K562 (cell line): ENCODE measurements at regions not wholly inside any gene's neighbourhood (a gene's known extent, or its start where the extent isn't known, plus 50 kb on each side); places are given as distances from the start of the nearest gene placed in this dataset.

ENCODE experiments used
- ATAC-seq: fragments of 200-7000 bp; cut with Tn5 transposase; 3 replicates; pipeline ENCODE4 v1.9.1; 2020; ENCODE audit warnings: moderate library complexity
- BruUV-seq: library from RNA; stranded (reverse); fragments of 400-500 nt; replicated peaks from 2 replicates; lab custom pipeline; 2021; lab: Mats Ljungman, UMichigan
- CTCF ChIA-PET: fragments of 300-600 bp; formaldehyde crosslinking; extraction: SDS; loops from one replicate; lab custom pipeline; 2021; ENCODE audit warnings: low intra/inter-chr PET ratio; lab: Yijun Ruan, JAX
- POLR2A ChIA-PET: fragments of 300-600, 350-650 bp; sonication (Branson Sonifier 250); formaldehyde crosslinking; extraction: SDS; loops from one replicate; lab custom pipeline; 2021; ENCODE audit warnings: antibody characterized with exemption, inconsistent platforms; lab: Yijun Ruan, JAX
- DNase-seq, 4 experiments: peaks; one replicate each; pipeline versions ENCODE4 v3.0.0 to v3.0.0-alpha.2; 2011 to 2018; ENCODE audit warnings: low spot score in 3 of 4, mixed read lengths in 3 of 4; ENCODE audit errors: extremely low read depth in 1 of 4
- FAIRE-seq: peaks from 2 replicates; lab custom pipeline; 2011; peaks lifted over from hg19 to GRCh38; lab: Jason Lieb, UNC
- H2AFZ ChIP-seq: 2 replicates; pipeline ENCODE4 v1.6.0; 2011; ENCODE audit warnings: low read depth, low read length, control low read depth, inconsistent platforms
- H3K27ac ChIP-seq: fragments of 200-600 bp; 3 replicates; pipeline ENCODE4 v1.8.0; 2011; ENCODE audit warnings: low read depth, mild to moderate bottlenecking, control low read depth, inconsistent platforms, low read length, moderate library complexity, mixed read lengths; ENCODE audit errors: extremely low read depth
- H3K27me3 ChIP-seq, 2 experiments: fragments of 300-600 bp in 1 of 2; 2 replicates in 1 of 2; 3 replicates in 1 of 2; pipeline versions ENCODE4 v1.6.0 to v1.8.0; 2011; ENCODE audit warnings: inconsistent platforms in 2 of 2, low read length in 2 of 2, mild to moderate bottlenecking in 1 of 2, mixed read lengths in 1 of 2, moderate library complexity in 1 of 2; ENCODE audit not compliant: control insufficient read depth in 2 of 2, insufficient read depth in 2 of 2
- H3K36me3 ChIP-seq: fragments of 300-600 bp; 3 replicates; pipeline ENCODE4 v1.8.0; 2011; ENCODE audit warnings: mild to moderate bottlenecking, low read length, inconsistent platforms; ENCODE audit not compliant: control insufficient read depth, insufficient read depth
- H3K4me1 ChIP-seq, 2 experiments: fragments of 200-600 bp in 1 of 2; replicated peaks in 1 of 2; 2 replicates in 1 of 2; 3 replicates in 1 of 2; pipeline versions ENCODE4 v1.5.1 to v1.8.0; 2011; ENCODE audit warnings: inconsistent platforms in 2 of 2, low read length in 2 of 2, mild to moderate bottlenecking in 1 of 2, mixed read lengths in 1 of 2, moderate library complexity in 1 of 2; ENCODE audit not compliant: control insufficient read depth in 2 of 2, insufficient read depth in 2 of 2
- H3K4me2 ChIP-seq: 2 replicates; pipeline ENCODE4 v1.6.1; 2011; ENCODE audit warnings: low read length, control low read depth, inconsistent platforms, mixed read lengths; ENCODE audit not compliant: insufficient read depth
- H3K4me3 ChIP-seq: fragments of 200-600 bp; sonication (generic), shearing (Covaris generic); 2 replicates; pipeline ENCODE4 v1.5.1; 2016; ENCODE audit warnings: control low read depth, inconsistent platforms
- H3K79me2 ChIP-seq: fragments of 200-600 bp; 3 replicates; pipeline ENCODE4 v1.8.0; 2011; ENCODE audit warnings: low read length, inconsistent platforms; ENCODE audit not compliant: control insufficient read depth, insufficient read depth
- H3K9ac ChIP-seq, 2 experiments: 2 replicates each; pipeline versions ENCODE4 v1.6.0 to v1.6.1; 2011; ENCODE audit warnings: low read depth in 2 of 2, low read length in 2 of 2, control low read depth in 1 of 2, inconsistent platforms in 1 of 2, mild to moderate bottlenecking in 1 of 2, mixed read lengths in 1 of 2; ENCODE audit not compliant: insufficient read depth in 1 of 2
- H3K9me1 ChIP-seq: one replicate; pipeline ENCODE4 v1.6.0; 2011; ENCODE audit warnings: inconsistent platforms, mild to moderate bottlenecking, low read length, moderate library complexity; ENCODE audit not compliant: control insufficient read depth, insufficient read depth
- H3K9me3 ChIP-seq: replicated peaks from 2 replicates; pipeline ENCODE4 v1.5.1; 2011; ENCODE audit warnings: low read depth, low read length, inconsistent platforms; ENCODE audit not compliant: control insufficient read depth, insufficient read depth
- H4K20me1 ChIP-seq: replicated peaks from 2 replicates; pipeline ENCODE4 v1.6.1; 2011; ENCODE audit warnings: low read length, inconsistent platforms, mixed read lengths; ENCODE audit not compliant: control insufficient read depth, insufficient read depth
- JUN ChIP-seq, 2 experiments: sonication (generic) in 1 of 2; formaldehyde crosslinking in 1 of 2; IDR thresholded peaks; 2 replicates each; pipeline versions ENCODE4 v1.6.1 to v1.8.0; 2012 to 2022; ENCODE audit warnings: borderline replicate concordance in 2 of 2, mild to moderate bottlenecking in 2 of 2, improper control_type of control experiment in 1 of 2, low read depth in 1 of 2, low read length in 1 of 2, missing genetic modification reagents in 1 of 2
- TBP ChIP-seq: optimal IDR thresholded peaks from 2 replicates; pipeline ENCODE3; 2011; ENCODE audit warnings: low read depth, low read length, improper control_type of control experiment
- ZNF133 ChIP-seq: fragments of 250-450 bp; sonication (Bioruptor Pico); IDR thresholded peaks from 2 replicates; pipeline ENCODE4 v1.4.0; 2020; ENCODE audit warnings: mild to moderate bottlenecking
- WGBS: fragments of 100-300 bp; shearing (Covaris generic); methylation state at CpG from one replicate; pipeline ENCODE4 v1.1.6; 2016; ENCODE audit warnings: low coverage, mixed read lengths; ENCODE audit not compliant: insufficient coverage; ENCODE audit errors: missing lambda C conversion rate; 5-methylcytosine and 5-hydroxymethylcytosine counted together
- in situ Hi-C: fragments of 300-500 bp; cut with MboI; formaldehyde crosslinking; loops from 4 replicates; pipeline ENCODE4 v1.15.0; 2018; ENCODE audit warnings: inconsistent platforms, mixed read lengths
- intact Hi-C: fragments of 100-400 bp; cut with micrococcal nuclease; formaldehyde crosslinking; loops from 2 replicates; pipeline ENCODE4 v1.14.2; 2022
- TF ChIP-seq, protein P1 (sequence below): sonication (generic); formaldehyde crosslinking; IDR thresholded peaks from 2 replicates; pipeline ENCODE4 v1.8.0; 2022; ENCODE audit warnings: mild to moderate bottlenecking, missing genetic modification reagents
- TF ChIP-seq, protein P2 (sequence below): fragments of 250-450 bp; sonication (Bioruptor Pico); IDR thresholded peaks from 2 replicates; pipeline ENCODE4 v1.8.0; 2021; ENCODE audit warnings: moderate library complexity, mild to moderate bottlenecking, inconsistent platforms
- TF ChIP-seq, protein P3 (sequence below), 2 experiments: IDR thresholded peaks in 1 of 2; conservative IDR thresholded peaks in 1 of 2; 2 replicates each; pipeline ENCODE4 v1.6.1; 2016; ENCODE audit warnings: low read depth in 2 of 2, mild to moderate bottlenecking in 1 of 2, missing compliant biosample characterization in 1 of 2, missing genetic modification characterization in 1 of 2, moderate library complexity in 1 of 2
- TF ChIP-seq, protein P4 (sequence below): IDR thresholded peaks from 2 replicates; pipeline ENCODE4 v1.6.1; 2012; ENCODE audit warnings: low read depth, low read length, improper control_type of control experiment, borderline replicate concordance

DNA sequence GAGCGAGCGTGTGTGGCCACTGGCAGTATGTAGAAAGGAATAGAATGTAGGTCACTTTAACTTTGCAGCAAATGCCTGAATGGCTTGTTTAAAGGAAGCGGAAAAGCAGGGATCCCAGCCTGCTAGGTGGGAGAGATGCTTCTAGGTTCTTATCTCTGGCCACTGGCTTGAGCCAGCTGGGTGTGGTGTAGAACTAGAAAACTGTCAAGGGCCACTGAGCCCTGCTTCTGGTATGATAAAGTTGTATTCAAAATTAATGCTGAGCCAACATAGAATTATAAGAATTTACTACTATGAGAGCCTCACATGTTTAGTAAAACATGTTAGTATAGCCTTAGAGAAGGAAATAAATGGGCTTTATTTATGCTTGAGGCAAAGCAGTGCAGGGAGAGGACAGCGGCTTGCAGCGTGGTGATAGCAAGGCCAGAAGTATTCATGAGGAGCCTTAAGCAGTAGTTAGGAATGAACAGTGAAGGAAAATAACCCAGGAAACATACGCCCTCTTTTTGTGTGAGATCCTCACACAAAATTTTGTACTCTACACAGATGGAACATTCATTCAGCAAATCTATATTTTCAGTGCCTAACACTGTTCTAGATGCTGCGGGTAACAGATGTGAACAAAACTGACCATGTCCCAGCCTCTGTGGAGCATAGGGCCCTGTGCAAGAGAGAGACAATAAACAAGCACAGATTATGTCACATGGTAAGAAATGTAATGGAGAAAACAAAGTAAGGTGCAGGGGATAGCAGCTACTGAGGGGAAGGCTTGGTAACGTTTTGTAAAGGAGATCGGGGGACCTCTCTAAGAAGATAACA, 863.2 kb downstream of the DIAPH3 start (continued):
- TF ChIP-seq, protein P1, sequence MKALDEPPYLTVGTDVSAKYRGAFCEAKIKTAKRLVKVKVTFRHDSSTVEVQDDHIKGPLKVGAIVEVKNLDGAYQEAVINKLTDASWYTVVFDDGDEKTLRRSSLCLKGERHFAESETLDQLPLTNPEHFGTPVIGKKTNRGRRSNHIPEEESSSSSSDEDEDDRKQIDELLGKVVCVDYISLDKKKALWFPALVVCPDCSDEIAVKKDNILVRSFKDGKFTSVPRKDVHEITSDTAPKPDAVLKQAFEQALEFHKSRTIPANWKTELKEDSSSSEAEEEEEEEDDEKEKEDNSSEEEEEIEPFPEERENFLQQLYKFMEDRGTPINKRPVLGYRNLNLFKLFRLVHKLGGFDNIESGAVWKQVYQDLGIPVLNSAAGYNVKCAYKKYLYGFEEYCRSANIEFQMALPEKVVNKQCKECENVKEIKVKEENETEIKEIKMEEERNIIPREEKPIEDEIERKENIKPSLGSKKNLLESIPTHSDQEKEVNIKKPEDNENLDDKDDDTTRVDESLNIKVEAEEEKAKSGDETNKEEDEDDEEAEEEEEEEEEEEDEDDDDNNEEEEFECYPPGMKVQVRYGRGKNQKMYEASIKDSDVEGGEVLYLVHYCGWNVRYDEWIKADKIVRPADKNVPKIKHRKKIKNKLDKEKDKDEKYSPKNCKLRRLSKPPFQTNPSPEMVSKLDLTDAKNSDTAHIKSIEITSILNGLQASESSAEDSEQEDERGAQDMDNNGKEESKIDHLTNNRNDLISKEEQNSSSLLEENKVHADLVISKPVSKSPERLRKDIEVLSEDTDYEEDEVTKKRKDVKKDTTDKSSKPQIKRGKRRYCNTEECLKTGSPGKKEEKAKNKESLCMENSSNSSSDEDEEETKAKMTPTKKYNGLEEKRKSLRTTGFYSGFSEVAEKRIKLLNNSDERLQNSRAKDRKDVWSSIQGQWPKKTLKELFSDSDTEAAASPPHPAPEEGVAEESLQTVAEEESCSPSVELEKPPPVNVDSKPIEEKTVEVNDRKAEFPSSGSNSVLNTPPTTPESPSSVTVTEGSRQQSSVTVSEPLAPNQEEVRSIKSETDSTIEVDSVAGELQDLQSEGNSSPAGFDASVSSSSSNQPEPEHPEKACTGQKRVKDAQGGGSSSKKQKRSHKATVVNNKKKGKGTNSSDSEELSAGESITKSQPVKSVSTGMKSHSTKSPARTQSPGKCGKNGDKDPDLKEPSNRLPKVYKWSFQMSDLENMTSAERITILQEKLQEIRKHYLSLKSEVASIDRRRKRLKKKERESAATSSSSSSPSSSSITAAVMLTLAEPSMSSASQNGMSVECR (CRISPR knock-in tag) = no peak

DNA sequence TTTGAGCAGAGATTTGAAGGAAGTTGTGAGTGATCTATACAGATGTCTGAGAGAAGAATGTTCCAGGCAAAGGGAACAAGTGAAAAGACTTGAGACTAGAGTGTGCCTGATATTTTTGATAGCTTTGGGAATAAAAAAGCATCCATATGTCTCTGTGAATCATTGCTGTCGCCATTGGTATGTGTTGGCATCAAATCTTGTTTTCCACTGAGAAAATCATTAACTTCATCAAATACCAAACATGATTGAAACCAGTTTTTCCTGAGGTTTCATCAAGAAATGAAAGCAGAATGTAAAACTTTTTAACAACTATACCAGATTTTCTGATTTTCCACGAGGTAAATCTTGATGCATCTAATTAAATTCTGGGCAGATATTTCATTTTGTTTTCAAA, 862.6 kb downstream of the DIAPH3 start:
- intact Hi-C loops (no loop called here), in situ Hi-C loops (no loop called here)
- DNase-seq = no peak
- no peaks in the 10 kb centered on the region for H3K79me2 ChIP-seq
- no peak overlapping the region for H3K4me3 ChIP-seq
- 8% methylated on average over 2 of the region's 2 CpGs for WGBS
- no peaks in the 10 kb centered on the region for H3K27me3 ChIP-seq
- H4K20me1 ChIP-seq = no peaks in the 10 kb centered on the region
- no peak overlapping the region for H3K4me2 ChIP-seq
- H3K27ac ChIP-seq = no peak overlapping the region
- no peak overlapping the region for H3K9ac ChIP-seq
- H3K36me3 ChIP-seq = no peaks in the 10 kb centered on the region
- no peak for FAIRE-seq
- no peaks in the 10 kb centered on the region for H3K9me3 ChIP-seq
- no peak for ATAC-seq
- ChIA-PET POLR2A (no interaction called here), CTCF (no interaction called here)
- H3K4me1 ChIP-seq = no peaks in the 10 kb centered on the region; a peak in 2 of 5 replicates
- BruUV-seq = no TSS peak
- peak overlapping the region; percentile 30 for H2AFZ ChIP-seq
- no peaks in the 10 kb centered on the region for H3K9me1 ChIP-seq
- TF ChIP-seq ZNF133 (CRISPR knock-in tag) (no peak), JUN (IDR thresholded peaks at IDR 0.05; ENCODE audit: borderline replicate concordance, low read depth, low read length) (no peak), JUN (CRISPR knock-in tag; IDR thresholded peaks at IDR 0.05; ENCODE audit: borderline replicate concordance) (no peak), TBP (no peak)
- TF ChIP-seq, protein P2, sequence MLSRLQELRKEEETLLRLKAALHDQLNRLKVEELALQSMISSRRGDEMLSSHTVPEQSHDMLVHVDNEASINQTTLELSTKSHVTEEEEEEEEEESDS (CRISPR knock-in tag) = no peak
- TF ChIP-seq, protein P3, sequence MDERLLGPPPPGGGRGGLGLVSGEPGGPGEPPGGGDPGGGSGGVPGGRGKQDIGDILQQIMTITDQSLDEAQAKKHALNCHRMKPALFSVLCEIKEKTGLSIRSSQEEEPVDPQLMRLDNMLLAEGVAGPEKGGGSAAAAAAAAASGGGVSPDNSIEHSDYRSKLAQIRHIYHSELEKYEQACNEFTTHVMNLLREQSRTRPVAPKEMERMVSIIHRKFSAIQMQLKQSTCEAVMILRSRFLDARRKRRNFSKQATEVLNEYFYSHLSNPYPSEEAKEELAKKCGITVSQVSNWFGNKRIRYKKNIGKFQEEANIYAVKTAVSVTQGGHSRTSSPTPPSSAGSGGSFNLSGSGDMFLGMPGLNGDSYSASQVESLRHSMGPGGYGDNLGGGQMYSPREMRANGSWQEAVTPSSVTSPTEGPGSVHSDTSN (CRISPR knock-in tag; IDR thresholded peaks at IDR 0.05; ENCODE audit: low read depth) = no peak
- TF ChIP-seq, protein P3 (tag; conservative IDR thresholded peaks at IDR 0.05; ENCODE audit: low read depth) = no peak
- TF ChIP-seq, protein P4, sequence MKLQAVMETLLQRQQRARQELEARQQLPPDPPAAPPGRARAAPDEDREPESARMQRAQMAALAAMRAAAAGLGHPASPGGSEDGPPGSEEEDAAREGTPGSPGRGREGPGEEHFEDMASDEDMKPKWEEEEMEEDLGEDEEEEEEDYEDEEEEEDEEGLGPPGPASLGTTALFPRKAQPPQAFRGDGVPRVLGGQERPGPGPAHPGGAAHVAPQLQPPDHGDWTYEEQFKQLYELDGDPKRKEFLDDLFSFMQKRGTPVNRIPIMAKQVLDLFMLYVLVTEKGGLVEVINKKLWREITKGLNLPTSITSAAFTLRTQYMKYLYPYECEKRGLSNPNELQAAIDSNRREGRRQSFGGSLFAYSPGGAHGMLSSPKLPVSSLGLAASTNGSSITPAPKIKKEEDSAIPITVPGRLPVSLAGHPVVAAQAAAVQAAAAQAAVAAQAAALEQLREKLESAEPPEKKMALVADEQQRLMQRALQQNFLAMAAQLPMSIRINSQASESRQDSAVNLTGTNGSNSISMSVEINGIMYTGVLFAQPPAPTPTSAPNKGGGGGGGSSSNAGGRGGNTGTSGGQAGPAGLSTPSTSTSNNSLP = no peak
